ENCODE measurements at regions not wholly inside any gene's neighbourhood (a gene's known extent, or its start where the extent isn't known, plus 50 kb on each side); places are given as distances from the start of the nearest gene placed in this dataset.

GRCh38 chr13:103895835-103896531 is 829.8 kb upstream of the SLC10A2 start:
- TF ChIP-seq, protein P1, sequence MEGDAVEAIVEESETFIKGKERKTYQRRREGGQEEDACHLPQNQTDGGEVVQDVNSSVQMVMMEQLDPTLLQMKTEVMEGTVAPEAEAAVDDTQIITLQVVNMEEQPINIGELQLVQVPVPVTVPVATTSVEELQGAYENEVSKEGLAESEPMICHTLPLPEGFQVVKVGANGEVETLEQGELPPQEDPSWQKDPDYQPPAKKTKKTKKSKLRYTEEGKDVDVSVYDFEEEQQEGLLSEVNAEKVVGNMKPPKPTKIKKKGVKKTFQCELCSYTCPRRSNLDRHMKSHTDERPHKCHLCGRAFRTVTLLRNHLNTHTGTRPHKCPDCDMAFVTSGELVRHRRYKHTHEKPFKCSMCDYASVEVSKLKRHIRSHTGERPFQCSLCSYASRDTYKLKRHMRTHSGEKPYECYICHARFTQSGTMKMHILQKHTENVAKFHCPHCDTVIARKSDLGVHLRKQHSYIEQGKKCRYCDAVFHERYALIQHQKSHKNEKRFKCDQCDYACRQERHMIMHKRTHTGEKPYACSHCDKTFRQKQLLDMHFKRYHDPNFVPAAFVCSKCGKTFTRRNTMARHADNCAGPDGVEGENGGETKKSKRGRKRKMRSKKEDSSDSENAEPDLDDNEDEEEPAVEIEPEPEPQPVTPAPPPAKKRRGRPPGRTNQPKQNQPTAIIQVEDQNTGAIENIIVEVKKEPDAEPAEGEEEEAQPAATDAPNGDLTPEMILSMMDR (IDR thresholded peaks at IDR 0.05), result no peak
- TF ChIP-seq POLR2A (IDR thresholded peaks at IDR 0.05) (no peak), POLR2AphosphoS5 (IDR thresholded peaks at IDR 0.05; ENCODE audit: insufficient read depth in 1 of 2, low read depth in 1 of 2) (no peak)

Data from vagina (tissue), 2 donors.